Cardiac muscle cell (in vitro differentiated cells and primary cell): ENCODE measurements at regions not wholly inside any gene's neighbourhood (a gene's known extent, or its start where the extent isn't known, plus 50 kb on each side); places are given as distances from the start of the nearest gene placed in this dataset.
"Not testable (repeated sequence)": the region's sequence is repeated elsewhere in the genome, so short reads cannot be mapped to it uniquely, and the experiment has no call there.

Source experiments
- DNase-seq, 2 donors: peaks; one replicate each; pipeline versions ENCODE4 v3.0.0 to v3.0.0-alpha.2; 2010 to 2017; ENCODE audit warnings: low read depth in 1 of 2, low spot score in 1 of 2
- H3K27ac ChIP-seq: fragments of 200-600 bp; sonication (generic); 2 replicates; pipeline ENCODE4 v1.5.1; 2016
- H3K27me3 ChIP-seq: fragments of 200-600 bp; sonication (generic); 2 replicates; pipeline ENCODE4 v1.6.0; 2016; ENCODE audit warnings: control low read depth
- H3K36me3 ChIP-seq: fragments of 200-600 bp; sonication (generic); 2 replicates; pipeline ENCODE4 v1.5.1; 2016; ENCODE audit warnings: control low read depth
- H3K4me1 ChIP-seq: fragments of 200-600 bp; sonication (generic); 2 replicates; pipeline ENCODE4 v1.8.1; 2017; ENCODE audit warnings: low read depth, mild to moderate bottlenecking, mixed run types
- H3K4me3 ChIP-seq: fragments of 200-600 bp; sonication (generic); 2 replicates; pipeline ENCODE4 v1.5.1; 2016; ENCODE audit warnings: mild to moderate bottlenecking
- H3K9me3 ChIP-seq: fragments of 200-600 bp; sonication (generic); 2 replicates; pipeline ENCODE4 v1.5.1; 2017; ENCODE audit warnings: low read depth, mild to moderate bottlenecking, control low read depth
- CTCF ChIP-seq: IDR thresholded peaks from 2 replicates; pipeline ENCODE4 v1.5.1; 2012; ENCODE audit warnings: low read depth, mild to moderate bottlenecking, low read length

- DNase-seq: no peak
Observed at GRCh38 chr7:109659261-109659660, 1089.6 kb downstream of the DNAJB9 start.

GRCh38 chr7:109660401-109660800 is 1090.7 kb downstream of the DNAJB9 start:
- Histone ChIP-seq H3K27ac (no peak overlapping the region), H3K27me3 (no peaks in the 10 kb centered on the region), H3K4me1 (no peaks in the 10 kb centered on the region), H3K9me3 (no peaks in the 10 kb centered on the region), H3K4me3 (no peak overlapping the region), H3K36me3 (no peaks in the 10 kb centered on the region)
- TF ChIP-seq CTCF: no peak
- no peak for DNase-seq

More at GRCh38 chr7:109659261-109659660, 1089.6 kb downstream of the DNAJB9 start:
- no peaks in the 10 kb centered on the region for H3K4me1 ChIP-seq
- no peaks in the 10 kb centered on the region for H3K9me3 ChIP-seq
- no peaks in the 10 kb centered on the region for H3K27me3 ChIP-seq
- H3K4me3 ChIP-seq: no peak overlapping the region
- H3K27ac ChIP-seq: no peak overlapping the region
- no peak for TF ChIP-seq CTCF
- no peaks in the 10 kb centered on the region for H3K36me3 ChIP-seq

GRCh38 chr7:109663806-109664205 is 1094.1 kb downstream of the DNAJB9 start:
- Histone ChIP-seq H3K27ac (no peak overlapping the region), H3K27me3 (no peaks in the 10 kb centered on the region), H3K4me1 (no peaks in the 10 kb centered on the region), H3K9me3 (no peaks in the 10 kb centered on the region), H3K4me3 (no peak overlapping the region), H3K36me3 (no peaks in the 10 kb centered on the region)
- no peak for DNase-seq
- TF ChIP-seq CTCF: no peak

- not testable (repeated sequence) for H3K27ac ChIP-seq, DNase-seq, H3K36me3 ChIP-seq, H3K9me3 ChIP-seq, H3K4me1 ChIP-seq, H3K27me3 ChIP-seq, H3K4me3 ChIP-seq
Observed at GRCh38 chr7:109687269-109687668, 1117.6 kb downstream of the DNAJB9 start.

- not testable (repeated sequence) for H3K27ac ChIP-seq, H3K4me1 ChIP-seq, H3K9me3 ChIP-seq, H3K4me3 ChIP-seq, DNase-seq, H3K27me3 ChIP-seq, H3K36me3 ChIP-seq
Observed at GRCh38 chr7:109692613-109693012, 1122.9 kb downstream of the DNAJB9 start.

GRCh38 chr7:109694149-109695071 is 1124.7 kb downstream of the DNAJB9 start:
- Histone ChIP-seq H3K9me3 (no peaks in the 10 kb centered on the region), H3K27me3 (no peaks in the 10 kb centered on the region), H3K27ac (no peak overlapping the region), H3K36me3 (no peaks in the 10 kb centered on the region), H3K4me1 (no peaks in the 10 kb centered on the region), H3K4me3 (no peak overlapping the region)
- no peak for DNase-seq
- no peak for TF ChIP-seq CTCF
